ENCODE measurements at regions not wholly inside any gene's neighbourhood (a gene's known extent, or its start where the extent isn't known, plus 50 kb on each side); places are given as distances from the start of the nearest gene placed in this dataset.
A peak's percentile ranks its signal among the peaks of the same experiment; 100 is the strongest.

- DNase-seq (ENCODE audit: low read depth, low spot score), result no peak
- H3K4me3 ChIP-seq (ENCODE audit: low read length), result no peak overlapping the region
These were observed 137.4 kb upstream of the ALKAL2 start for GRCh38 chr2:425243-425642.

GRCh38 chr2:424306-425171 lies 136.6 kb upstream of the ALKAL2 start:
- no peak overlapping the region for H3K4me3 ChIP-seq (ENCODE audit: low read length)
- no peak for DNase-seq (ENCODE audit: low read depth, low spot score)

- no peak for DNase-seq (ENCODE audit: low read depth, low spot score)
These were observed 135.6 kb upstream of the ALKAL2 start for GRCh38 chr2:423479-423878.

DNA sequence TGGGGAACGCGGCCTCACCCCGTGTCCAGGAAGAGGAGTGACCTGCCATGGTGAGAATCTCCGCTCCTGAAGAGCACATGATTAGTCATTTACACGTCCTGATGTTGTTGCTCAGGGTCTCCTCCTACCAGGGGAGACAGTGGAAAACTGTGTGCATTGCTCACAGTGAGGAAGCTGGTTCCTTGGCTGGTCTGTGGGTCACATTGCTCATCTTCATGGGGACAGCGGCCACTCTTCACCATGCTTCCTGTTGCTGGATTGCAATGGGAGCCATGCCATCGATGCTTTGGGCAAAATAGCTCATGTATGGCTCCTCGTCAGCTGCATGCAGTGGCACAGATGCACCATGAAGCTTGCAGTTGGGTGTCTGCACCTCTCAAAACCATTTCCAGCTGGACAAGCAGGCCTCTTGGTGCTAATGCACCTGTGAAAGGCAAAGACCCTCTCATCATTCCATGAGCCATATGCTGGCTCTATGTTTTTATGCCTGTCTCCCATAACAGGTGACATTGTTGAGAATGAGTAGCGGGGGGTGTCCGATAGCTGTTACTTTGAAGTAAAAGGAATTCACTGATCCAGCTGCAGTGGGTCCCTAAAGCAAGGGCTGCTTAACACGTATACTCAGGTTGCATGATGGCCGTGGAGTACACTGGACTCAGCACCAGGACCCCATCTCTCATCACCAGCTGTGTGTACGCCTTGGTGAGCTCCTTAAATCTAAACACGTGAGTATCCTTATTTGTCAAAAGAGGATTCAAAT lies 135.0 kb upstream of the ALKAL2 start:
- no peak overlapping the region for H3K4me3 ChIP-seq (ENCODE audit: low read length)
- DNase-seq (ENCODE audit: low read depth, low spot score), result no peak

More at GRCh38 chr2:423479-423878, 135.6 kb upstream of the ALKAL2 start:
- no peak overlapping the region for H3K4me3 ChIP-seq (ENCODE audit: low read length)

- no peak for DNase-seq (ENCODE audit: low read depth, low spot score)
- no peak overlapping the region for H3K4me3 ChIP-seq (ENCODE audit: low read length)
These were observed 133.5 kb upstream of the ALKAL2 start for GRCh38 chr2:421406-421805.

- DNase-seq (ENCODE audit: low read depth, low spot score), result no peak
- no peak overlapping the region for H3K4me3 ChIP-seq (ENCODE audit: low read length)
These were observed 131.9 kb upstream of the ALKAL2 start for GRCh38 chr2:419687-420317.

- H3K4me3 ChIP-seq (ENCODE audit: low read length), result no peak overlapping the region
- no peak for DNase-seq (ENCODE audit: low read depth, low spot score)
These were observed 129.8 kb upstream of the ALKAL2 start for GRCh38 chr2:417662-418061.

- H3K4me3 ChIP-seq (ENCODE audit: low read length), result no peak overlapping the region
- DNase-seq (ENCODE audit: low read depth, low spot score), result no peak
These were observed 129.1 kb upstream of the ALKAL2 start for GRCh38 chr2:417006-417405.

- no peak overlapping the region for H3K4me3 ChIP-seq (ENCODE audit: low read length)
- DNase-seq (ENCODE audit: low read depth, low spot score), result no peak
These were observed 128.2 kb upstream of the ALKAL2 start for GRCh38 chr2:415986-416610.

- H3K4me3 ChIP-seq (ENCODE audit: low read length), result no peak overlapping the region
- no peak for DNase-seq (ENCODE audit: low read depth, low spot score)
These were observed 121.6 kb upstream of the ALKAL2 start for GRCh38 chr2:409523-409922.

DNA sequence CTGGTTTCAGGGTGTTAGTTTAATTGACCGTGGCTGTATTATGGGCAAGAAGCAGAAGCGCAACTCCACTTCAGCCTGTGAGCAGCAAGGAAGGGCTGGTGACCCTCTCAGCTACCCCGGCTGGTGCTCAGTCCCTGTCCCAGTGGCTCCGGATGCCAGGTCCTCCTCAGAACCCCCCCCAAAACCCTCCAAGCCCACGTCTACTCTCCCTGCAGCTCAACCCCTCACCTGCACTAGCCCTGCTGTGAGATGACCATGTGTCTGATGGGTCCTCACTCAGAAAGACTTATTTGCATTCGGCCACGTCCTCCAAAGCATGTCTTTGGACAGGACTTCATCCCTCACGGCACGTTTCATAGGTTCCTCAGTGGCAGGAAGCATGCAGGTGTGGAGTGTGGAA lies 119.7 kb upstream of the ALKAL2 start:
- no peak for DNase-seq (ENCODE audit: low read depth, low spot score)
- no peak overlapping the region for H3K4me3 ChIP-seq (ENCODE audit: low read length)

GRCh38 chr2:406876-407275 lies 119.0 kb upstream of the ALKAL2 start:
- DNase-seq (ENCODE audit: low read depth, low spot score), result peak; percentile 51
- no peak overlapping the region for H3K4me3 ChIP-seq (ENCODE audit: low read length)

DNA sequence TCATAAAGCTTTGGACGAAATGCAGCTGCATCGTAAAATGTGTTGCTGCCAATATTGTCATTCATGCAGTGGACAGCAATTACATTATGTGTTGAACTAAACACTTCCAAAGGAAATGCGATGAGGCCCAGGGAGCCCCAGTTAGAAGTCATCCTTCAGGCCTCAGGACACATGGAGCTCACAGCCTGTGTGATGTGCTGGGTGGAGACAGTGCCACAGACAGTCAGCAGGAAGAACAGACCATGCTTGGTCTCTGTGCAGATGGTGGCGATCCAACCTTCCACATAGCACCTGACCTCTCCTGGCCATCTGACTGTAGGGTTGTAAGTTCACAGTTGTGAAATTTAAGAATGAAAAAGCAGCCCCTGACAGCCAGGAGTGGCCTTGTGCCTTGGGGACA lies 118.3 kb upstream of the ALKAL2 start:
- DNase-seq (ENCODE audit: low read depth, low spot score), result no peak
- H3K4me3 ChIP-seq (ENCODE audit: low read length), result no peak overlapping the region

- no peak overlapping the region for H3K4me3 ChIP-seq (ENCODE audit: low read length)
- DNase-seq (ENCODE audit: low read depth, low spot score), result no peak
These were observed 116.7 kb upstream of the ALKAL2 start for GRCh38 chr2:404581-404980.

- no peak overlapping the region for H3K4me3 ChIP-seq (ENCODE audit: low read length)
- DNase-seq (ENCODE audit: low read depth, low spot score), result peak; percentile 82
These were observed 115.8 kb upstream of the ALKAL2 start for GRCh38 chr2:403682-404081.

GRCh38 chr2:402721-403120 lies 114.8 kb upstream of the ALKAL2 start:
- no peak for DNase-seq (ENCODE audit: low read depth, low spot score)
- no peak overlapping the region for H3K4me3 ChIP-seq (ENCODE audit: low read length)

DNA sequence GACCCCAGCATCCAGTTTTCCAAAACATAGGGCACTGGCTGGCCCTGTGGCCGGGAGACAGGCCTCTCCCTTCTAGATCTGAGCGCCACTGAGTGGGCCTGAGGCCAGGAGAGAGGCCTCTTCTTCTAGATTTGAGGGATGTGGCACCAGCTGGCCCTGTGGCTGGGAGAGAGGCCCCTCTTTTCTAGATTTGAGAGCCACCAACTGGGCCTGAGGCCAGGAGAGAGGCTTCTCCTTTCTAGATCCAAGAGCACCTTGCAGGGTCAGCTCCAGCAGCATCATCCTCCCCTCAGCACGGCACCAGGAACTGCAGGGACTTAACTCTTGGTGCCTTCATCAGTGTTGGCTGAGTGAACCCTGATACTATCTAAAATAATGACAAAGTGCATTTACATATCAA lies 114.3 kb upstream of the ALKAL2 start:
- H3K4me3 ChIP-seq (ENCODE audit: low read length), result no peak overlapping the region
- no peak for DNase-seq (ENCODE audit: low read depth, low spot score)

DNA sequence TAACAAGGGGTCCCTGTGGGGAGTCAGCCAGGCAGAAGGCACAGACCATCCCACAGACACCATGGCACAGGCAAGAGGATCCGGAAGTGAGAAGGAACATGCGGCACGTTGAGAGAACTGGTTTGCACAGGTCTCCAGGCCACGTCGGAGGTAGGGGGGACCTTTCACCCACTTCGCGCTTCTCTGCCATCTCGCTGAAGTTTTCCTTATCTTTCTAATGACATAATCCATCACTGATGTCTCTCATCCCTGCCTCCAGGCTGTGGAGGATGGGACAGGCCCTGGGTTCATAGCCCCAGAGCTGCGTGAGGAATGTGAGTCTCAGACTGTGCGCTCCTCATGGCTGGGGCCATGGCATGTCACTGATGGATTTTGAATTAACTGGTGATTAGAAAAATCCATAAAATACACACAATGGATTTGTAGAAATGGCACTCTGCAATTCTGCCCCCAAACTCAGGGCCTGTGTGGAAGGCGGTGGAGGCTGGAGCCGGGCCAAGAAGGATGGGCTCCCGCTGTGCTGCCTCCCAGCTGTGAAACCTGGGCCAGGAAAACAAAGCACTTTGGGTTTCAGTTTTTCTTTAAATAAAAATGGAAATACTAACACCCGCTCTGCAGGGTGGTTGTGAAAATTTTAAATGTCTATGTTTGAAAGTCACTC lies 113.3 kb upstream of the ALKAL2 start:
- no peak for DNase-seq (ENCODE audit: low read depth, low spot score)
- H3K4me3 ChIP-seq (ENCODE audit: low read length), result no peak overlapping the region

- DNase-seq (ENCODE audit: low read depth, low spot score), result no peak
- no peak overlapping the region for H3K4me3 ChIP-seq (ENCODE audit: low read length)
These were observed 110.0 kb upstream of the ALKAL2 start for GRCh38 chr2:397926-398325.
